GM13976 (cell line): ENCODE measurements at regions not wholly inside any gene's neighbourhood (a gene's known extent, or its start where the extent isn't known, plus 50 kb on each side); places are given as distances from the start of the nearest gene placed in this dataset.
"Not testable (repeated sequence)": the region's sequence is repeated elsewhere in the genome, so short reads cannot be mapped to it uniquely, and the experiment has no call there.

Experiments used
- DNase-seq: peaks from one replicate; pipeline ENCODE4 v3.0.0; 2012; ENCODE audit warnings: low spot score
- in situ Hi-C: fragments of 300-500 bp; cut with MboI; formaldehyde crosslinking; loops from one replicate; pipeline ENCODE4 v1.12.0; 2022; ENCODE audit warnings: low sequenced_read_pairs, mixed read lengths, inconsistent platforms; ENCODE audit not compliant: unreplicated experiment

- in situ Hi-C loops, DNase-seq: not testable (repeated sequence)
Measured at GRCh38 chr1:144045751-144046546, 74.2 kb upstream of the FAM72C start.

- DNase-seq, in situ Hi-C loops: not testable (repeated sequence)
Measured at GRCh38 chr1:144042251-144042650, 70.5 kb upstream of the FAM72C start.

- DNase-seq, in situ Hi-C loops: not testable (repeated sequence)
Measured at GRCh38 chr1:144040293-144040692, 68.5 kb upstream of the FAM72C start.

GRCh38 chr1:144034045-144034444 is 62.3 kb upstream of the FAM72C start:
- DNase-seq, in situ Hi-C loops: not testable (repeated sequence)

GRCh38 chr1:144031550-144031949 is 59.8 kb upstream of the FAM72C start:
- in situ Hi-C loops, DNase-seq: not testable (repeated sequence)

GRCh38 chr1:144026022-144026421 is 54.2 kb upstream of the FAM72C start:
- DNase-seq, in situ Hi-C loops: not testable (repeated sequence)

GRCh38 chr1:144021690-144022384 is 50.1 kb upstream of the FAM72C start:
- in situ Hi-C loops, DNase-seq: not testable (repeated sequence)
